ENCODE measurements at regions not wholly inside any gene's neighbourhood (a gene's known extent, or its start where the extent isn't known, plus 50 kb on each side); places are given as distances from the start of the nearest gene placed in this dataset.

DNA sequence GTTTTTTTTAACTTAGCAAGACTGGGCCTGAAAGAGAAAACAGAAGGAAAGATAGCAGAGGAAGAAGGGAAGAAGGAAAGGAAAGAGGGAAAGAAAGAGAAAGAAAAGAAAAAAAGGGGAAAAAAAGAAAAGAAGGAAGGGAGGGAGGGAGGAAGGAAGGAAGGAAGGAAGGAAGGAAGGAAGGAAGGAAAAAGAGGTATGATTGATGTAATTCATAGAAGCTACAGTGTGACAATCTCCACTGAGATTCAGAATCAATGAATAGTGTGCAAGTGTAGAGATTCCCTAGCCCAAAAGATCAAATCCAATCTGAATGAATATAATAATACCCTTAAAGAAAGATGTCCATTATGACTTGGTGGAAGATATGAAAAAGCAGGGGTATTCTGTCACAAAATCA is 126.9 kb upstream of the DNAJC10 start:
- no peaks in the 10 kb centered on the region for H3K27me3 ChIP-seq (replicated peaks in 1 of 2; ENCODE audit: control insufficient read depth in 2 of 2, insufficient read depth in 2 of 2, low read length in 1 of 2)
- H3K4me3 ChIP-seq = no peak overlapping the region
- no peak for TF ChIP-seq SUZ12 (IDR thresholded peaks at IDR 0.05; ENCODE audit: unreplicated experiment)
- no peak for TF ChIP-seq CBX3 (IDR thresholded peaks at IDR 0.05; ENCODE audit: borderline replicate concordance, low read depth)
- TF ChIP-seq NR2F1 (conservative IDR thresholded peaks at IDR 0.05) = no peak
- no peak for TF ChIP-seq ZBTB4 (CRISPR knock-in tag; IDR thresholded peaks at IDR 0.05)
- TF ChIP-seq FOXM1 (IDR thresholded peaks at IDR 0.05; ENCODE audit: low read depth, low read length) = no peak
- TF ChIP-seq PML (IDR thresholded peaks at IDR 0.05; ENCODE audit: low read length) = no peak
- no peak for TF ChIP-seq KDM1A (IDR thresholded peaks at IDR 0.05; ENCODE audit: borderline replicate concordance)
- TF ChIP-seq TARDBP (IDR thresholded peaks at IDR 0.05; ENCODE audit: borderline replicate concordance) = no peak
- TF ChIP-seq ZNF24 (IDR thresholded peaks at IDR 0.05) = no peak
- TF ChIP-seq, protein P1, sequence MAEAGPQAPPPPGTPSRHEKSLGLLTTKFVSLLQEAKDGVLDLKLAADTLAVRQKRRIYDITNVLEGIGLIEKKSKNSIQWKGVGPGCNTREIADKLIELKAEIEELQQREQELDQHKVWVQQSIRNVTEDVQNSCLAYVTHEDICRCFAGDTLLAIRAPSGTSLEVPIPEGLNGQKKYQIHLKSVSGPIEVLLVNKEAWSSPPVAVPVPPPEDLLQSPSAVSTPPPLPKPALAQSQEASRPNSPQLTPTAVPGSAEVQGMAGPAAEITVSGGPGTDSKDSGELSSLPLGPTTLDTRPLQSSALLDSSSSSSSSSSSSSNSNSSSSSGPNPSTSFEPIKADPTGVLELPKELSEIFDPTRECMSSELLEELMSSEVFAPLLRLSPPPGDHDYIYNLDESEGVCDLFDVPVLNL (IDR thresholded peaks at IDR 0.05; ENCODE audit: low read depth, low read length) = no peak
- ATAC-seq (no peak), FAIRE-seq (no peak), DNase-seq (ENCODE audit: low read depth, low spot score) (no peak)
- ChIA-PET RAD21 (ENCODE audit: unreplicated experiment) (no interaction called here), CTCF (no interaction called here), POLR2A (no interaction called here), SMC1A (ENCODE audit: uncharacterized antibody, unreplicated experiment) (no interaction called here)
- H3K79me2 ChIP-seq (ENCODE audit: control insufficient read depth, insufficient read depth, low read length) = no peaks in the 10 kb centered on the region
- intact Hi-C loops (cut with micrococcal nuclease; ENCODE audit: unreplicated experiment) (loop anchor here (5.0 kb wide), 2 partner anchors 347 to 402 kb away; no protein-coding TSS in a partner anchor), in situ Hi-C loops (cut with MboI) (no loop called here)
- H4K20me1 ChIP-seq (ENCODE audit: control insufficient read depth, insufficient read depth) = no peaks in the 10 kb centered on the region
- no TSS peak for BruUV-seq (replicated peaks)
- H3K27ac ChIP-seq (ENCODE audit: control insufficient read depth, insufficient read depth) = no peak overlapping the region
- no peaks in the 10 kb centered on the region for H3K9me3 ChIP-seq (replicated peaks; ENCODE audit: control insufficient read depth, insufficient read depth, low read length)
- H3K4me1 ChIP-seq (ENCODE audit: control insufficient read depth, insufficient read depth, low read length) = no peaks in the 10 kb centered on the region
- no peak overlapping the region for H3K9ac ChIP-seq (ENCODE audit: control insufficient read depth, insufficient read depth, low read length)
- H3K36me3 ChIP-seq (ENCODE audit: control insufficient read depth in 2 of 2, insufficient read depth in 2 of 2, low read length in 1 of 2) = no peaks in the 10 kb centered on the region
- no peak overlapping the region for H2AFZ ChIP-seq (ENCODE audit: control insufficient read depth, low read depth, low read length)
- H3K4me2 ChIP-seq (ENCODE audit: control insufficient read depth, insufficient read depth) = no peak overlapping the region

All from GM12878 (cell line).